GM12878 (cell line): ENCODE measurements at regions not wholly inside any gene's neighbourhood (a gene's known extent, or its start where the extent isn't known, plus 50 kb on each side); places are given as distances from the start of the nearest gene placed in this dataset.

Experiments
- ATAC-seq: fragments of 200-7000 bp; cut with Tn5 transposase; 3 replicates; pipeline ENCODE4 v1.9.1; 2020; ENCODE audit warnings: mild to moderate bottlenecking, moderate library complexity
- BruUV-seq: library from RNA; stranded (reverse); fragments of 400-500 nt; replicated peaks from 2 replicates; lab custom pipeline; 2021; lab: Mats Ljungman, UMichigan
- CTCF ChIA-PET: fragments of 300-600 bp; sonication (Branson Sonifier 250); formaldehyde crosslinking; extraction: SDS; loops from one replicate; lab custom pipeline; 2021; ENCODE audit warnings: inconsistent platforms; lab: Yijun Ruan, JAX
- POLR2A ChIA-PET: fragments of 350-600 bp; formaldehyde crosslinking; extraction: SDS; loops from one replicate; lab custom pipeline; 2021; ENCODE audit warnings: inconsistent platforms; lab: Charles Lee
- RAD21 ChIA-PET: fragments of 300-600 bp; sonication (Branson Sonifier 250); formaldehyde crosslinking; loops from one replicate; lab custom pipeline; 2023; ENCODE audit warnings: antibody characterized with exemption; ENCODE audit not compliant: unreplicated experiment; lab: Charles Lee
- SMC1A ChIA-PET: fragments of 300-600 bp; sonication (Branson Sonifier 250); formaldehyde crosslinking; loops from one replicate; lab custom pipeline; 2023; ENCODE audit not compliant: unreplicated experiment, uncharacterized antibody; lab: Charles Lee
- DNase-seq: peaks from one replicate; pipeline ENCODE4 v3.0.0-alpha.2; 2011; ENCODE audit warnings: low read depth, low spot score
- FAIRE-seq: peaks from 3 replicates; lab custom pipeline; 2011; peaks lifted over from hg19 to GRCh38; lab: Jason Lieb, UNC
- H2AFZ ChIP-seq: 2 replicates; pipeline ENCODE4 v1.6.0; 2011; ENCODE audit warnings: low read depth, low read length, control low read depth; ENCODE audit not compliant: control insufficient read depth
- H3K27ac ChIP-seq: 2 replicates; pipeline ENCODE4 v1.5.1; 2011; ENCODE audit warnings: control low read depth; ENCODE audit not compliant: control insufficient read depth, insufficient read depth
- H3K27me3 ChIP-seq, 2 experiments: replicated peaks in 1 of 2; 2 replicates each; pipeline versions ENCODE4 v1.6.0 to v1.6.1; 2011; ENCODE audit warnings: low read length in 1 of 2; ENCODE audit not compliant: control insufficient read depth in 2 of 2, insufficient read depth in 2 of 2
- H3K36me3 ChIP-seq, 2 experiments: 2 replicates each; pipeline ENCODE4 v1.5.1; 2011; ENCODE audit warnings: low read length in 1 of 2; ENCODE audit not compliant: control insufficient read depth in 2 of 2, insufficient read depth in 2 of 2
- H3K4me1 ChIP-seq: 2 replicates; pipeline ENCODE4 v1.6.1; 2011; ENCODE audit warnings: mild to moderate bottlenecking, low read length, moderate library complexity, mixed read lengths; ENCODE audit not compliant: control insufficient read depth, insufficient read depth
- H3K4me2 ChIP-seq: 2 replicates; pipeline ENCODE4 v1.6.0; 2011; ENCODE audit warnings: control low read depth; ENCODE audit not compliant: control insufficient read depth, insufficient read depth
- H3K4me3 ChIP-seq: fragments of 200-600 bp; sonication (generic); 2 replicates; pipeline ENCODE4 v1.5.1; 2016
- H3K79me2 ChIP-seq: 2 replicates; pipeline ENCODE4 v1.6.0; 2011; ENCODE audit warnings: low read length; ENCODE audit not compliant: control insufficient read depth, insufficient read depth
- H3K9ac ChIP-seq: 2 replicates; pipeline ENCODE4 v1.8.0; 2011; ENCODE audit warnings: low read length, control low read depth, mixed read lengths; ENCODE audit not compliant: control insufficient read depth, insufficient read depth
- H3K9me3 ChIP-seq: replicated peaks from 3 replicates; pipeline ENCODE4 v1.5.1; 2011; ENCODE audit warnings: mild to moderate bottlenecking, low read length; ENCODE audit not compliant: control insufficient read depth, insufficient read depth
- H4K20me1 ChIP-seq: 2 replicates; pipeline ENCODE4 v1.6.0; 2011; ENCODE audit not compliant: control insufficient read depth, insufficient read depth
- BACH1 ChIP-seq: fragments of 450-650 bp; IDR thresholded peaks from 2 replicates; pipeline ENCODE4 v1.6.1; 2017; ENCODE audit warnings: mild to moderate bottlenecking, borderline replicate concordance
- FOXM1 ChIP-seq: IDR thresholded peaks from 2 replicates; pipeline ENCODE4 v1.6.1; 2012; ENCODE audit warnings: low read depth, mild to moderate bottlenecking, inconsistent platforms, low read length, moderate library complexity
- HDAC2 ChIP-seq: fragments of 200-600 bp; sonication (generic); IDR thresholded peaks from 2 replicates; pipeline ENCODE4 v1.6.1; 2017
- IRF4 ChIP-seq: IDR thresholded peaks from 2 replicates; pipeline ENCODE4 v1.6.1; 2011; ENCODE audit warnings: low read depth, low read length
- JUND ChIP-seq: IDR thresholded peaks from 2 replicates; pipeline ENCODE4 v1.6.1; 2012; ENCODE audit warnings: low read depth, mild to moderate bottlenecking, low read length, improper control_type of control experiment, moderate library complexity
- SMAD1 ChIP-seq: fragments of 450-650 bp; IDR thresholded peaks from 2 replicates; pipeline ENCODE4 v1.6.1; 2018; ENCODE audit warnings: mild to moderate bottlenecking, low read depth; ENCODE audit not compliant: partially characterized antibody
- SMARCA5 ChIP-seq: fragments of 450-650 bp; IDR thresholded peaks from 2 replicates; pipeline ENCODE4 v1.6.1; 2017; ENCODE audit warnings: mild to moderate bottlenecking
- SP1 ChIP-seq: IDR thresholded peaks from one replicate; pipeline ENCODE4 v1.6.1; 2011; ENCODE audit warnings: low read depth, low read length
- ZNF207 ChIP-seq: fragments of 450-650 bp; IDR thresholded peaks from 2 replicates; pipeline ENCODE4 v1.6.1; 2014; ENCODE audit warnings: antibody characterized with exemption, mild to moderate bottlenecking, borderline replicate concordance
- ZNF217 ChIP-seq: fragments of 450-650 bp; IDR thresholded peaks from 2 replicates; pipeline ENCODE4 v1.6.1; 2017; ENCODE audit warnings: antibody characterized with exemption, mild to moderate bottlenecking
- ZNF274 ChIP-seq: IDR thresholded peaks from one replicate; pipeline ENCODE4 v1.8.0; 2011; ENCODE audit not compliant: insufficient read length, insufficient read depth
- ZNF622 ChIP-seq: fragments of 450-650 bp; IDR thresholded peaks from 2 replicates; pipeline ENCODE4 v1.6.1; 2017; ENCODE audit warnings: mild to moderate bottlenecking, inconsistent platforms
- ZZZ3 ChIP-seq: IDR thresholded peaks from 2 replicates; pipeline ENCODE4 v1.6.1; 2011; ENCODE audit warnings: low read depth; ENCODE audit not compliant: control insufficient read depth, insufficient read length
- WGBS: methylation state at CpG from one replicate; pipeline ENCODE4 v1.1.6; 2016; ENCODE audit warnings: low lambda C conversion rate; ENCODE audit not compliant: insufficient replicate concordance, insufficient coverage; ENCODE audit errors: missing lambda C conversion rate; 5-methylcytosine and 5-hydroxymethylcytosine counted together
- in situ Hi-C: fragments of 300-500 bp; cut with MboI; formaldehyde crosslinking; loops from 9 replicates; pipeline ENCODE4 v1.14.3; 2018; ENCODE audit warnings: mixed read lengths
- intact Hi-C: fragments of 100-400 bp; cut with micrococcal nuclease; formaldehyde crosslinking; loops from one replicate; pipeline ENCODE4 v1.14.2; 2022; ENCODE audit not compliant: unreplicated experiment
- TF ChIP-seq, protein P1 (sequence below): IDR thresholded peaks from 2 replicates; pipeline ENCODE4 v1.6.1; 2012; ENCODE audit warnings: low read depth, low read length, improper control_type of control experiment
- TF ChIP-seq, protein P2 (sequence below): fragments of 450-650 bp; IDR thresholded peaks from 2 replicates; pipeline ENCODE4 v1.6.1; 2016; ENCODE audit warnings: mild to moderate bottlenecking

DNA sequence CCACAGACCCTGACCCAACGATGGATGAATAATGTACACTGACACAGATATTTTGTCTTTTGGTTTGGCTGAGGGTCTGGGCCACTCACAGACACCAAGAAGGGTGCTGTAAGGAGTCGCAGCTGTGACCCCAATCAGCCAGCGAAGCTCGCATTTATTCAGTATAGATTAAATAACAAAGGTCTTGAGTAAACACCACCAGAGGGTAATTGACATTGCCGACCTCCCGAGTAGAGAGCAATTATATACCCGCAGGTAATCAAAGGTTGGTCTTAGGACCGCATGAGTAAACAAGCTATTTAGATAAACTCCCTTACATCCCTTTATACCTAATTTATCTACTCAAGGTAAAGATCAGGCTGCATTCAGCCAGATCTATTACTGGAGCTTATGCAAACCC lies 297.1 kb downstream of the ADAM29 start (continued):
- TF ChIP-seq SMARCA5 (no peak), SP1 (no peak), IRF4 (no peak)

DNA sequence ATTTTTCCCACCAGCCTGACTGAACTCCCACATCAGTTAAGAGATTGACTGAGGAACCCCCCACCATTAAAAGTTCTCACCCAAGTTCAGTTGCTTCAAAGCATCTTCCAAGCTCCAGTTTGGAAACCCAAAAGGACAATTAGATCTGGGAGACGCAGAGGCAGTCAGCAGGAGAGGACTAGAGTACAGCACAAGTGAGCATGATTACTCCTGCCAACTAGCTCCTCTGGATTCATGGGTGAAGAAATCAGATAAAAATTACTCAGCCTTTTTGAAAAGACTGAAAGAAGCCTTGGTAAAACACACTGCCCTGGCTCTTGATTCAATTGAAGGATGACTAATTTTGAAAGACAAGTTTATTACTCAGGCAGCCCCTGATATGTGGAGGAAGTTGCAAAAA lies 297.5 kb downstream of the ADAM29 start:
- no TSS peak for BruUV-seq
- Histone ChIP-seq H3K27ac (no peak overlapping the region), H3K4me2 (no peak overlapping the region), H3K4me3 (no peak overlapping the region), H3K4me1 (no peaks in the 10 kb centered on the region), H2AFZ (no peak overlapping the region), H3K27me3 (no peaks in the 10 kb centered on the region), H4K20me1 (no peaks in the 10 kb centered on the region), H3K9me3 (no peaks in the 10 kb centered on the region), H3K9ac (no peak overlapping the region)
- intact Hi-C loops (no loop called here), in situ Hi-C loops (no loop called here)
- whole genome bisulfite sequencing, result 0% methylated on average over 1 of the region's 1 CpG
- ChIA-PET CTCF (no interaction called here), RAD21 (no interaction called here), SMC1A (no interaction called here)
- no peak for ATAC-seq
- DNase-seq, result no peak
- no peak for FAIRE-seq
- TF ChIP-seq FOXM1 (no peak), SMAD1 (no peak)
- TF ChIP-seq, all 136 proteins: peak for 0
- POLR2A ChIA-PET, result no interaction called here
- Histone ChIP-seq H3K36me3 (no peaks in the 10 kb centered on the region), H3K79me2 (no peaks in the 10 kb centered on the region)

DNA sequence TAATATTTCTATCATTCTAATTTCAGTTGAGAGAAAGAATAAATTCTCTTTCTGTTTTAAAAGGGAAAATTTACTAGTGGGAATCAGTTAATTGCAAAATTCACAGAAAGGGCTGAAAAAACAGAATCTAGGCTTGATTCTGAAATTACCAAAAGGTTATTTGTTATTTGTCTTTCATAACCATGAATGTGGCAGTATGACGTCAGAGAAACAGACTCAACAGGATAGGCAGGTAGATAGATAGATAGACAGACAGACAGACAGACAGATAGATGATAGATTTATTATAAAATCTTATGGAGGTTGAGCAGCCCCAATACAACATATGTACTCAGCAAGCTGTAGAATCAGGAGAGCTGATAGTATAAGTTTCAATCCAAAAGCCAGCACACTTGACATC lies 311.0 kb downstream of the ADAM29 start:
- H3K27me3 ChIP-seq, result no peaks in the 10 kb centered on the region
- POLR2A ChIA-PET, result no interaction called here
- CTCF ChIA-PET, result interaction anchor here (0.6 to 0.7 kb wide), 2 partner anchors 11 to 355 kb away, joined by 3 read pairs; no protein-coding TSS in a partner anchor
- TF ChIP-seq SMARCA5 (no peak), HDAC2 (no peak), ZNF217 (no peak), BACH1 (no peak), ZNF207 (no peak), ZNF622 (no peak), ZNF274 (no peak), JUND (no peak), ZZZ3 (no peak)
- TF ChIP-seq, protein P1, sequence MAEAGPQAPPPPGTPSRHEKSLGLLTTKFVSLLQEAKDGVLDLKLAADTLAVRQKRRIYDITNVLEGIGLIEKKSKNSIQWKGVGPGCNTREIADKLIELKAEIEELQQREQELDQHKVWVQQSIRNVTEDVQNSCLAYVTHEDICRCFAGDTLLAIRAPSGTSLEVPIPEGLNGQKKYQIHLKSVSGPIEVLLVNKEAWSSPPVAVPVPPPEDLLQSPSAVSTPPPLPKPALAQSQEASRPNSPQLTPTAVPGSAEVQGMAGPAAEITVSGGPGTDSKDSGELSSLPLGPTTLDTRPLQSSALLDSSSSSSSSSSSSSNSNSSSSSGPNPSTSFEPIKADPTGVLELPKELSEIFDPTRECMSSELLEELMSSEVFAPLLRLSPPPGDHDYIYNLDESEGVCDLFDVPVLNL, result no peak
- TF ChIP-seq, protein P2, sequence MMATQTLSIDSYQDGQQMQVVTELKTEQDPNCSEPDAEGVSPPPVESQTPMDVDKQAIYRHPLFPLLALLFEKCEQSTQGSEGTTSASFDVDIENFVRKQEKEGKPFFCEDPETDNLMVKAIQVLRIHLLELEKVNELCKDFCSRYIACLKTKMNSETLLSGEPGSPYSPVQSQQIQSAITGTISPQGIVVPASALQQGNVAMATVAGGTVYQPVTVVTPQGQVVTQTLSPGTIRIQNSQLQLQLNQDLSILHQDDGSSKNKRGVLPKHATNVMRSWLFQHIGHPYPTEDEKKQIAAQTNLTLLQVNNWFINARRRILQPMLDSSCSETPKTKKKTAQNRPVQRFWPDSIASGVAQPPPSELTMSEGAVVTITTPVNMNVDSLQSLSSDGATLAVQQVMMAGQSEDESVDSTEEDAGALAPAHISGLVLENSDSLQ, result no peak
- SMC1A ChIA-PET, result interaction anchor here (0.6 kb wide), 2 partner anchors 250 to 792 kb away, joined by 3 read pairs; no protein-coding TSS in a partner anchor
- H4K20me1 ChIP-seq, result no peaks in the 10 kb centered on the region
- ATAC-seq (no peak), DNase-seq (no peak), FAIRE-seq (no peak)
- H3K4me2 ChIP-seq, result no peak overlapping the region
- no peak overlapping the region for H2AFZ ChIP-seq
- no peaks in the 10 kb centered on the region for H3K36me3 ChIP-seq
- in situ Hi-C loops (no loop called here), intact Hi-C loops (no loop called here)
- no peaks in the 10 kb centered on the region for H3K79me2 ChIP-seq
- no peaks in the 10 kb centered on the region for H3K4me1 ChIP-seq
- no TSS peak for BruUV-seq
- RAD21 ChIA-PET, result no interaction called here
- no peak overlapping the region for H3K4me3 ChIP-seq
- no peak overlapping the region for H3K9ac ChIP-seq
- no peaks in the 10 kb centered on the region for H3K9me3 ChIP-seq
- 0% methylated on average over 1 of the region's 1 CpG for WGBS
- no peak overlapping the region for H3K27ac ChIP-seq
